Activated T-helper 2 cell treated with anti-CD3 and anti-CD28 coated beads, Interferon-gamma antibody, Interleukin-2, Interleukin-4, amounts not matched to agents 10 μg/mL and 5 μg/mL and 100 μg/mL, durations not matched to agents 14 hours and 24 hours and 36 hours (primary cell): ENCODE measurements at regions not wholly inside any gene's neighbourhood (a gene's known extent, or its start where the extent isn't known, plus 50 kb on each side); places are given as distances from the start of the nearest gene placed in this dataset.

Experiments used
- DNase-seq: peaks from one replicate; pipeline ENCODE4 v3.0.0; 2021; ENCODE audit warnings: low spot score
- H3K27ac Mint-ChIP-seq: one replicate; pipeline ENCODE4 v1.8.0; 2021; ENCODE audit warnings: mixed read lengths
- H3K27me3 Mint-ChIP-seq: one replicate; pipeline ENCODE4 v1.8.0; 2021; ENCODE audit warnings: low read depth, mixed read lengths
- H3K36me3 Mint-ChIP-seq: one replicate; pipeline ENCODE4 v1.8.0; 2021; ENCODE audit warnings: low read depth, mixed read lengths
- H3K4me1 Mint-ChIP-seq: one replicate; pipeline ENCODE4 v1.8.0; 2021; ENCODE audit warnings: low read depth, mixed read lengths
- H3K4me3 Mint-ChIP-seq: one replicate; pipeline ENCODE4 v1.8.0; 2021; ENCODE audit warnings: low read depth, mild to moderate bottlenecking, moderate library complexity, mixed read lengths
- H3K9me3 Mint-ChIP-seq: one replicate; pipeline ENCODE4 v1.8.0; 2021; ENCODE audit warnings: mixed read lengths
- intact Hi-C: fragments of 100-400 bp; cut with micrococcal nuclease; formaldehyde crosslinking; loops from one replicate; pipeline ENCODE4 v1.15.1; 2023

DNA sequence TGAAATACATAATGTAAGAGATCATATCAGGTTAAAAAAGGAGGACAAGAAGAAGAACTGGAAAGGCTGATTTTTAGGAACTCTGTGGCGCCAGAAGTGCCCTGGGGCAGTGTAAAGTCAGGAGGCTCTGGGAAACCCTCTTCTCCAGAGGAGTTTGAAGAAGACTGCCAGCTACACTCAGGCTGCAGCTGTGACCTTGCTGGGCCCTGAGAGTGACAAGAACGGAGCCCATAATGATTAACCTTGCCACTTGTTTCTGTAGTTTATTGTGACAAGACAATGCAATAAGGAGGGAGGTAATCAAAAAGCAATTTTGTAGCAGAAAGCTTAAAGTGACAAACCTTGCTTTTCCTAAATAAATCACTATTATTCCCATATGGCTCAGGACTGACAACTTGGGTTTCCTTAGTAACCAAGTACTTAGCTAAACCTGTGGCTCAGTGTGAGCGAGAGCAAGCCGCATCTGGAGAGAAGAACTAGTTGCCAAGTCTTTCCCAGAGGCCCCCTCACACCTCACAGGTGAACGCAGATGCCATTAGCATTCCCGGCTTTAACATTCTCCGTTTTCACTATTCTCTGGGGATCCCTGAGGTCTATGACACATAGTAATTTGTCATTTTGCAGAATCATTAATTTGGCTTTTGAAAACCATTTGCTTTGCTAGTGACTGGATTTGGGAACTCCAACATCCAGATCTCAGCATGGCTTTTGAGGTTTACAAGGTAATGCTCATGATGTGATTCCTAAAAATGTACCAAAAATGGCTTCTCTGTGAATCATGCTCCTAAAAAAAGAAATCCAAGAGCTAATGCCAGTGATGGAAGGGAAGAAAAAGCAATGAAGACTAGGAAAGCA, 115.9 kb downstream of the OMA1 start:
- no peaks in the 10 kb centered on the region for H3K27me3 Mint-ChIP-seq
- no peak overlapping the region for H3K4me3 Mint-ChIP-seq
- intact Hi-C loops = no loop called here
- no peaks in the 10 kb centered on the region for H3K9me3 Mint-ChIP-seq
- no peak for DNase-seq
- H3K27ac Mint-ChIP-seq = no peak overlapping the region
- no peaks in the 10 kb centered on the region for H3K36me3 Mint-ChIP-seq
- H3K4me1 Mint-ChIP-seq = no peaks in the 10 kb centered on the region

DNA sequence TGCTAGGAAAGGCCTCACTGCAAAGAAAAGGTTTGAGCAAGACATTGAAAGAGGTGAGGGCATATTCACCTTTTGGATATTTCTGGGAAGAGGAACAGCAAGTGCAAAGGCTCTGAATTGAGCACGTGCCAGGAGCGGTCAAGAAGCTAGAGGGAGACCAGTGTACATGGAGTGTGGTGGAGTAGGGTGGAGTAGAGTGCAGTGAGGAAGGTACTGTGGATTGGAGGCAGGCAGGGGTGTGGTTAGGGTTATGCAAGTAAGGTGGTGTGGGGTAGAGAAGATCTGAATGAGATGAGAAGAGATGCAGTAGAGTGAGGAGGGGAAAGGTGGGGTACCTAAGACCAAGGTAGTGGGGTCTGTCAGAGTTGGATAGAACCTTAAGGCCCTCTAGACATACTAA, 119.6 kb downstream of the OMA1 start:
- DNase-seq = no peak
- intact Hi-C loops = no loop called here
- Mint-ChIP-seq H3K9me3 (no peaks in the 10 kb centered on the region), H3K27ac (no peak overlapping the region), H3K4me1 (no peaks in the 10 kb centered on the region), H3K27me3 (no peaks in the 10 kb centered on the region), H3K4me3 (no peak overlapping the region), H3K36me3 (no peaks in the 10 kb centered on the region)

DNA sequence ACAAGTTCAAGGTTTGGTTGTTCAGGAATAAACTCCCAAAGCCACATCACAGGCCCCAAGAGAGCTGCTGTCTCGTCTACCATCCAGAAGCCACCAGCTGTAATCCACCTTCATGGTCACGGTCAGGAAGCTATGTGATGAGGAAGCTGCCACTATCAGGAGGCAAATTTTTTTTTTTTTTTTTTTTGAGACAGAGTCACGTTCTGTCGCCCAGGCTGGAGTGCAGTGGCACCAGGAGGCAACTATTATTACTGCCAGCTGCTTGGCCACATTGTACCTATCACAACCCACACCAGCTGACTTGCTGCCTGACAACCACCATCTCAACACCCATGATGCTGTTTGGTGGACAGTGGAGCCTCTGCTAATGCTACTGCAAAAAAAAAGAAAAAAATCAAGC, 124.1 kb downstream of the OMA1 start:
- Mint-ChIP-seq H3K4me3 (no peak overlapping the region), H3K27me3 (no peaks in the 10 kb centered on the region), H3K9me3 (no peaks in the 10 kb centered on the region), H3K36me3 (no peaks in the 10 kb centered on the region), H3K27ac (no peak overlapping the region), H3K4me1 (no peaks in the 10 kb centered on the region)
- intact Hi-C loops = no loop called here
- DNase-seq = no peak

DNA sequence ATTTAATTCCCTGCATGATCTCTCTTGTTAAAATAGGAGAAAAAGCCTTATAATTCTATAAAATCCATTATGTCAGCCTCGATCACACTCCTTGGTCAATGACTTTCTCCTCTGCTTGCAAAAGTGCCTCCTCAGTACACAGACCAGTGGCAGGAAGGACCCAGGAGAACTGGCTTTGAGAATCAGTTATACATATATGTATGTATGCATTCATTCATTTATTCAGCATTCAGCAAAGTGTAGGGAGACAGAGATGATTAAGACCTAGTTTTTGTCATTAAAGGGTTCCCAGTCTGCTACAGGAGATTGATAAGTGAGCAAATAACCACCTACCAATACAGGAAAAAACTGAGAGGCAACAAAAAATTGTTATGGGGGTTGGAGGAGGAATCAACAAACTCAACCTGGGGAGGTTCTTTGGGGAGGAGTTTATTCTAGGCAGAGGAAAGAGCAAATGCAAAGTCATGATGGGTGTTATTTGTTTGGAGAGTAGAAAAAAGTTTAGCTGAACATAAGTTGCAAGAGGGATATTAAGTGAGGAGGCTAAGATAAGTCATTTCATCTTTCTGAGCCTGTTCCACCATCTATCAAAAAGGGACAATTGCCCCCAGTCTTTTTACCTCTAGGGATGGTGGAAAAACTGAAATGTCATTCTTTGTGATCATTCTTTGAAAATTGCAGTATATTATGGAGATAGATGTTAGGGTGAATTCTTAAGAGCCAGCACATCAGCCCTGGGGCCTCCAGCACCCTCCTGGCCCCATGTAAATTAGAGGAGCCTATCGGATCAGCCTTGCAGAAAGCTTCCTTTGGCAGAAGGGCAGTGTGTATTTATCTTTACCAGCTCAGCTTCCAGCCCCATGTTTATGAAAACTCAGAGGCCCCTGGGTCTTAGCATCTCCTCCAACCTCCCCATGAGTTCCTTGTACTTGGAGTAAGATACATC, 128.0 kb downstream of the OMA1 start:
- intact Hi-C loops = no loop called here
- H3K9me3 Mint-ChIP-seq = no peaks in the 10 kb centered on the region
- DNase-seq = no peak
- H3K36me3 Mint-ChIP-seq = no peaks in the 10 kb centered on the region
- no peaks in the 10 kb centered on the region for H3K27me3 Mint-ChIP-seq
- no peaks in the 10 kb centered on the region for H3K4me1 Mint-ChIP-seq
- no peak overlapping the region for H3K27ac Mint-ChIP-seq
- no peak overlapping the region for H3K4me3 Mint-ChIP-seq

DNA sequence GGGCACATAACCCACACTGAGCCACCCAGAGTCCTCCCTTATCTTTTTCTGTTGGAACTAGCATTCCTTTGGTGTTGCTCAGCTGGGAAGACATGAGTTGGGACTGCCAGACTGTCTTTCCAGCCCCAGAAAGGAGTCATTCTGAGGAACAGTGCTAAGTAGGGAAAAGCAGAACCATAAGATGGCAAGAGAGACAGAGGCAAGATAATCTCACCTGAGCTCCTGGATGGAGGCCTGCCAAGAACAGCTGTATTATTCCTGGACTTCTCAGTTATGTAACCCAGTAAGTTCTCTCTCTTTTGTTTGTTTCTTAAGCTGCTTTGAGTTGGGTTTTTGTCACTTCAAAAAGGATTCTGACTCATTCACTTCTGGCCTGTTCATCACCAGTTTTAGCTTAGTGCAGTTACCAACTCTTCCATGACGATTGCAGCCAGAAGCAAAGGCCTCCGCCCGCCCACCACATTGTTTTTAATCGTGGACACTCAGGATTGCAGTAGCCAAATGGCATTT, 134.4 kb downstream of the OMA1 start:
- intact Hi-C loops = no loop called here
- H3K27me3 Mint-ChIP-seq = no peaks in the 10 kb centered on the region
- H3K4me3 Mint-ChIP-seq = no peak overlapping the region
- no peaks in the 10 kb centered on the region for H3K36me3 Mint-ChIP-seq
- H3K27ac Mint-ChIP-seq = no peak overlapping the region
- DNase-seq = no peak
- no peaks in the 10 kb centered on the region for H3K9me3 Mint-ChIP-seq
- no peaks in the 10 kb centered on the region for H3K4me1 Mint-ChIP-seq

DNA sequence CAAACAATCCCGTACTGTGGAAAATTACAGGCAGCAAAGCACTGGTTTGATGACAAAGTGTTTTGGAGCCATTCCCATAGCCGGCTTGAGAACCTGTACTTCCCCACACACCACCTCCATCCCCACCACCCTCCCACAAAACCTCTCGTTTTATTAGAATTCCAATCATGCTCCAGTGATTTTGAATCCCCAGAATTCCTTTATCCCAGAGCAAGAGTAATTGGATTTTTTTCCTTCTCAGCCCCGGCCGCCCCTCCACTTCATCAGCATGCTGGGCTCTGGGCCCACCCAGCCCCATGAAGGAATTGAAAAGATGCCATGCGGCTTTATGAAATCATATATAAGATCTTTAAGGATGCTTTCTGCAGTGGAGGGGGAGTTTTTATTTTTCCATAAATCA, 136.6 kb downstream of the OMA1 start:
- H3K27me3 Mint-ChIP-seq = no peaks in the 10 kb centered on the region
- intact Hi-C loops = no loop called here
- no peaks in the 10 kb centered on the region for H3K36me3 Mint-ChIP-seq
- no peaks in the 10 kb centered on the region for H3K9me3 Mint-ChIP-seq
- no peak for DNase-seq
- H3K4me1 Mint-ChIP-seq = no peaks in the 10 kb centered on the region
- H3K27ac Mint-ChIP-seq = no peak overlapping the region
- H3K4me3 Mint-ChIP-seq = no peak overlapping the region

DNA sequence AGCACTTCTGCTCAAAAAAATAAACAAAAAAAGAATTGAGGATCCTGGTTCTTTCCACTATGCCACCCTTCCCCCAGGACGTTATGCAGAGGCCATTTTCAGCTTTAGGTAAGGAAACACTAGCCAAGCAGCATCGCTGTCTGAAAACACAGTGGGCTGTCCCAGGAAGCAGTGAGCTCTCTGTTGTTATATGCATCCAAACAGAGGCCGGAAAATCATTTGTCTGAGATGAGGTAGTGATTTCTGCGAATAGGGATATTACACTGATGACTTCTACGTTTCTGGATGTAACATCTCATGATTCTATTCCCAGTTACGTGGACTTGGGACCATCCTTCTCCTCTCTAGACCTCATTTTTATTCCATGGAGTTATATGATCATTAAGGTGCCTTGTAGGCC, 137.2 kb downstream of the OMA1 start:
- intact Hi-C loops = no loop called here
- Mint-ChIP-seq H3K36me3 (no peaks in the 10 kb centered on the region), H3K9me3 (no peaks in the 10 kb centered on the region), H3K27me3 (no peaks in the 10 kb centered on the region), H3K4me3 (no peak overlapping the region), H3K4me1 (no peaks in the 10 kb centered on the region), H3K27ac (no peak overlapping the region)
- no peak for DNase-seq

DNA sequence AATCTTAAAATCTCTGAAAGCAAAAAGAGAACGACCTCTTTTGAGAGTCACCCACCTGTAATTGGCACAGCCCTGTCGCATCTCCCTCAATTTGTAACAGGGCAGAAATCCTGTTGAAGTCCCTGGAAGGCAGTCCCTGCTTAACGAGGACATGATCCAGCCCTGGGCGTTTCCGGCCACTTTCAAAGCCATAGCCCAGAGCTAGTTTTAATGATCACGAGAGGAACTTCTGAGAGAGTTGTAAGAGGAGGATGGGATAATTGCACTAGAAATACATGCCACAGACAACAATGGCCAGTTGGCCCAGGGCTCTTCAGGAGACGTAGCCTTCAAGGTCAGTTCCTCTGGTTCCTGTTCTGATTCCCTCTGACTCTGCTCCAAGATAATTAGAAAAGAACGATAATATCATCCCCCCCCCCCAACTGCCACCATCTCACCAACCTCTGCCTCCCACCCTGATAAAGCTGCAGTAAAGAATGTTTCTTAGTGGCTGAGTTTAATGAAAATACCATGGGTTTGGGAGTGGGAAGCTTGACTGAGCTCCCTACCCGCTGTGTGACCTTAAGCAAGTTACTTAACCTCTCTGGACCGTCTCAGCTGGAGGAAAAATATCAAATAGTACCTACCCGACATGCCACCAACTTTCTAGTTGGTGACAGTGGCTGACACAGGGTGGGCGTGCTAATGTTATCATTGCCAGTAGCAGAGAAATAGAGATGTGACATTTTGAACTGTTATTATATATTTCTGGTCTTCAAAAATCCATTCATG, 140.0 kb downstream of the OMA1 start:
- Mint-ChIP-seq H3K9me3 (no peaks in the 10 kb centered on the region), H3K27ac (no peak overlapping the region), H3K4me1 (no peaks in the 10 kb centered on the region)

DNA sequence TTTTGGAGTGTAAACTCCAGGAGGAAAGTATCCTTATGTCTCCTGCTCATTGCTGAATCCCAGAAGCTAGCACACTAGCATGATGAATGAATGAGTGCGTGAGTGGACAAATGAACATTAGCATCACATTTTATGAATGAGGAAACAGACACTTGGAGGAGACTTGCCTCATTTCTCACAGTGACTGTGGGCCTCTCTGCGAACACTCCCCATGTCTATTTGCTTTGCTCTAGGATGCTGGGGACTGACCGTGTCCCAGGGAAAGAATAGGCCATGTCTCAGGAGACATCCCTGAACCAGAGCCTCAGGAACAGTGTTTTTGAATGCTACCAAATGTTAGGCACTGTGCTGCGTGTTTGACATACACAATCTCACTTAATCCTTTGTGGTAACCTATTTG, 140.9 kb downstream of the OMA1 start:
- H3K27me3 Mint-ChIP-seq = peaks cover 2% of the 10 kb centered on the region
- H3K36me3 Mint-ChIP-seq = no peaks in the 10 kb centered on the region
- no peak overlapping the region for H3K4me3 Mint-ChIP-seq
- intact Hi-C loops = no loop called here
- no peak overlapping the region for H3K27ac Mint-ChIP-seq
- no peaks in the 10 kb centered on the region for H3K4me1 Mint-ChIP-seq
- no peaks in the 10 kb centered on the region for H3K9me3 Mint-ChIP-seq
- DNase-seq = no peak

More for the DNA sequence above, 140.0 kb downstream of the OMA1 start:
- intact Hi-C loops = no loop called here
- no peak for DNase-seq
- H3K27me3 Mint-ChIP-seq = no peaks in the 10 kb centered on the region
- H3K4me3 Mint-ChIP-seq = no peak overlapping the region
- no peaks in the 10 kb centered on the region for H3K36me3 Mint-ChIP-seq

DNA sequence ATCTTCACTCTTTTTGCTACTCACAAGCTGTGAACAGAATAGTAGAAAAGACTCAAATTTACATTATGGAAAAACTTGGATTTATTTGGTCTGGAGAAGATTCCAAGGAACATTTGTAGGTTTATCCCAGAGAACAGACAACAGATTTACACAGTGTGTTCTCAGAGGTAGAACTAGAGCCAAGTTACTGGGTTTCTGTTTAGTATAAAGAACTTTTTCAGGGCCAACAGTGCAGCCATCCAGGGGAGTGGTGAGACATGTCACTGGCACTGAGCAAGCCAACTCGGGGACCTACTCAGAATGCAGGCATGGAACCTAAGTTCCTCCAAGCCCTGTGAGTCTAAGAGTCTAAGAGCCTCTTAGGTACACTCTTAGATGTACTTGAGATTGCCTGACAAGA, 142.6 kb downstream of the OMA1 start:
- intact Hi-C loops = no loop called here
- Mint-ChIP-seq H3K4me3 (no peak overlapping the region), H3K36me3 (no peaks in the 10 kb centered on the region), H3K4me1 (no peaks in the 10 kb centered on the region), H3K27ac (no peak overlapping the region), H3K9me3 (no peaks in the 10 kb centered on the region), H3K27me3 (peaks cover 2% of the 10 kb centered on the region)
- DNase-seq = no peak

DNA sequence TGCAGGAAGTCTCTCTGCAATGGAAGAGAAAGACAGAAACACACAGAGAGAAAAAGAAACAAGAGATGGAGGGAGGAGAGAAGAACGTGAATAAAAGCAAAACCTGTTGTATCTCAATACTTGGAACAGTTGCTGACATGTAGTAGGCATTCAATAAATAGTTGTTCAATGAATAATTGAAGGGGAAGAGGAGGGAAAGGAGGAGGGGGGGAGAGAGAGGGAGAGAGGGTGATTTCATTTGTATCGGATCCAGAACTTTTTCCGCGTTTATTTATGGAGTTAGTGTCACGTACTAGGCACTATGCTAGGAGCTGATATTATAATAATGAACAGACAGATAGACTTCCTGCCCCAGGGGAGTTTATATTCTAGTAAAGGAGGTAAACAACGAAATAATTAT, 144.1 kb downstream of the OMA1 start:
- Mint-ChIP-seq H3K27ac (no peak overlapping the region), H3K27me3 (peaks cover 2% of the 10 kb centered on the region), H3K9me3 (no peaks in the 10 kb centered on the region), H3K36me3 (no peaks in the 10 kb centered on the region), H3K4me1 (no peaks in the 10 kb centered on the region), H3K4me3 (no peak overlapping the region)
- intact Hi-C loops = no loop called here
- DNase-seq = no peak

DNA sequence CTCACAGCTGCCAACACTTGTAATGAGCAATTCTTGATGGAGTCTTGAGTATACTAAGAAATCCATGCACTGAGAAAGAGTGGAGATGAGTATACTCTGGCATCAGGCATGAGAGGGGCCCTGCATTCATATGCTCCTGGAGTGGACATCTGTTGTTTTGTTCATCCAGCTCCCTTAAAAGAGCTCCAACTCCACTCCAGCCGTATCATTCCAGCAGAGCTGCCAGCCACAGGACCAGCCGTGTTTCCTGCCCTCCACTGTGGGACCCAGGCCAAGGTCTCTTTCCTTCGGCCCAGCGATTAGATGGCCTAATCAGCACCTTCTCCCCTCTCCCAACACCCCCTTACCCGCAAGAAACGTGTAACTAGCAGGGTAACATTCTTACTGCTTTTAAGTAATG, 144.5 kb downstream of the OMA1 start:
- Mint-ChIP-seq H3K4me1 (no peaks in the 10 kb centered on the region), H3K27me3 (peaks cover 2% of the 10 kb centered on the region), H3K36me3 (no peaks in the 10 kb centered on the region), H3K4me3 (no peak overlapping the region), H3K9me3 (no peaks in the 10 kb centered on the region), H3K27ac (no peak overlapping the region)
- no peak for DNase-seq
- intact Hi-C loops = no loop called here
